ENCODE measurements at regions not wholly inside any gene's neighbourhood (a gene's known extent, or its start where the extent isn't known, plus 50 kb on each side); places are given as distances from the start of the nearest gene placed in this dataset.

GRCh38 chr14:62247266-62247665, 485.0 kb downstream of the SNAPC1 start:
- no peaks in the 10 kb centered on the region for H3K9me3 ChIP-seq
- intact Hi-C loops (cut with DNase I), result no loop called here
- no peak overlapping the region for H3K27ac ChIP-seq
- no peaks in the 10 kb centered on the region for H3K4me1 ChIP-seq
- no peaks in the 10 kb centered on the region for H3K27me3 ChIP-seq
- DNase-seq, result no peak
- H3K9ac ChIP-seq (ENCODE audit: low read depth in 2 of 2, low read length in 2 of 2), result no peak overlapping the region
- H3K36me3 ChIP-seq, result no peaks in the 10 kb centered on the region
- no peak overlapping the region for H3K4me3 ChIP-seq
- TF ChIP-seq CTCF (IDR thresholded peaks at IDR 0.05), result no peak

GRCh38 chr14:62251237-62251636, 489.0 kb downstream of the SNAPC1 start:
- no peaks in the 10 kb centered on the region for H3K9me3 ChIP-seq
- no peak overlapping the region for H3K9ac ChIP-seq (ENCODE audit: low read depth in 2 of 2, low read length in 2 of 2)
- H3K27me3 ChIP-seq, result no peaks in the 10 kb centered on the region
- H3K4me3 ChIP-seq, result no peak overlapping the region
- TF ChIP-seq CTCF (IDR thresholded peaks at IDR 0.05), result no peak
- H3K27ac ChIP-seq, result no peak overlapping the region
- H3K4me1 ChIP-seq, result no peaks in the 10 kb centered on the region
- no peak for DNase-seq
- no peaks in the 10 kb centered on the region for H3K36me3 ChIP-seq
- intact Hi-C loops (cut with DNase I), result no loop called here

GRCh38 chr14:62253171-62253570, 491.0 kb downstream of the SNAPC1 start:
- intact Hi-C loops (cut with DNase I), result no loop called here
- no peak for TF ChIP-seq CTCF (IDR thresholded peaks at IDR 0.05)
- no peak for DNase-seq

GRCh38 chr14:62253911-62254310, 491.7 kb downstream of the SNAPC1 start:
- intact Hi-C loops (cut with DNase I), result no loop called here
- Histone ChIP-seq H3K4me3 (no peak overlapping the region), H3K9me3 (no peaks in the 10 kb centered on the region), H3K27me3 (no peaks in the 10 kb centered on the region), H3K36me3 (no peaks in the 10 kb centered on the region), H3K9ac (ENCODE audit: low read depth in 2 of 2, low read length in 2 of 2) (no peak overlapping the region), H3K4me1 (no peaks in the 10 kb centered on the region), H3K27ac (no peak overlapping the region)
- no peak for TF ChIP-seq CTCF (IDR thresholded peaks at IDR 0.05)
- DNase-seq, result no peak

More at GRCh38 chr14:62253171-62253570, 491.0 kb downstream of the SNAPC1 start:
- Histone ChIP-seq H3K36me3 (no peaks in the 10 kb centered on the region), H3K9me3 (no peaks in the 10 kb centered on the region), H3K4me1 (no peaks in the 10 kb centered on the region), H3K27ac (no peak overlapping the region), H3K9ac (ENCODE audit: low read depth in 2 of 2, low read length in 2 of 2) (no peak overlapping the region), H3K27me3 (no peaks in the 10 kb centered on the region), H3K4me3 (no peak overlapping the region)

GRCh38 chr14:62269204-62269603, 507.0 kb downstream of the SNAPC1 start:
- Histone ChIP-seq H3K36me3 (no peaks in the 10 kb centered on the region), H3K4me1 (no peaks in the 10 kb centered on the region), H3K9ac (ENCODE audit: low read depth in 2 of 2, low read length in 2 of 2) (no peak overlapping the region), H3K27ac (no peak overlapping the region), H3K27me3 (no peaks in the 10 kb centered on the region), H3K9me3 (no peaks in the 10 kb centered on the region), H3K4me3 (no peak overlapping the region)
- intact Hi-C loops (cut with DNase I), result no loop called here
- DNase-seq, result no peak
- no peak for TF ChIP-seq CTCF (IDR thresholded peaks at IDR 0.05)

GRCh38 chr14:62270236-62270635, 508.0 kb downstream of the SNAPC1 start:
- Histone ChIP-seq H3K9ac (ENCODE audit: low read depth in 2 of 2, low read length in 2 of 2) (no peak overlapping the region), H3K4me3 (no peak overlapping the region), H3K27ac (no peak overlapping the region), H3K36me3 (no peaks in the 10 kb centered on the region), H3K4me1 (no peaks in the 10 kb centered on the region), H3K9me3 (no peaks in the 10 kb centered on the region), H3K27me3 (no peaks in the 10 kb centered on the region)
- intact Hi-C loops (cut with DNase I), result no loop called here
- no peak for DNase-seq
- no peak for TF ChIP-seq CTCF (IDR thresholded peaks at IDR 0.05)
